ENCODE measurements at regions not wholly inside any gene's neighbourhood (a gene's known extent, or its start where the extent isn't known, plus 50 kb on each side); places are given as distances from the start of the nearest gene placed in this dataset.

DNA sequence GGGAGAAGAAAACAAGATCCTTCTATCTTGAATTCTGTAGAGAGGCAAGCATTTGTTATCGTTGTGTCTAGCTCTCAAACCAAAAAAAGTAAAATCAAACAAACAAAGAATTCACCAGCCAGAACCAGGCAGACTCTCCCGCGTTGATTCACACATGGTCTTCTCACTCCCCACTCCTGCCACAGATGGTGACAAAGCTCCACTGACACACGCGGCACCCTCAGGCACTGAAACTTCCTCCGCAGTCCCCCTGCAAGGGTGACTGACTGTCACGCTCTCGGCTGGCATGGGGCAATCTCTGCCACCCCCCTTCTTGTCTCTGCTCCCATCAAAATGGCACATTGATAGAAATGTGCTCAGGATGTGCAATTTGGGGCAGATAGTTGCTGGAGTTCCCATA is 304.9 kb downstream of the DHX15 start:
- no peak for DNase-seq

GRCh38 chr4:24278693-24279092 is 305.7 kb downstream of the DHX15 start:
- no peak for DNase-seq

- no peak for DNase-seq
These were observed 309.9 kb downstream of the DHX15 start for GRCh38 chr4:24274381-24274941.

GRCh38 chr4:24273136-24273535 is 311.2 kb downstream of the DHX15 start:
- DNase-seq, result no peak

DNA sequence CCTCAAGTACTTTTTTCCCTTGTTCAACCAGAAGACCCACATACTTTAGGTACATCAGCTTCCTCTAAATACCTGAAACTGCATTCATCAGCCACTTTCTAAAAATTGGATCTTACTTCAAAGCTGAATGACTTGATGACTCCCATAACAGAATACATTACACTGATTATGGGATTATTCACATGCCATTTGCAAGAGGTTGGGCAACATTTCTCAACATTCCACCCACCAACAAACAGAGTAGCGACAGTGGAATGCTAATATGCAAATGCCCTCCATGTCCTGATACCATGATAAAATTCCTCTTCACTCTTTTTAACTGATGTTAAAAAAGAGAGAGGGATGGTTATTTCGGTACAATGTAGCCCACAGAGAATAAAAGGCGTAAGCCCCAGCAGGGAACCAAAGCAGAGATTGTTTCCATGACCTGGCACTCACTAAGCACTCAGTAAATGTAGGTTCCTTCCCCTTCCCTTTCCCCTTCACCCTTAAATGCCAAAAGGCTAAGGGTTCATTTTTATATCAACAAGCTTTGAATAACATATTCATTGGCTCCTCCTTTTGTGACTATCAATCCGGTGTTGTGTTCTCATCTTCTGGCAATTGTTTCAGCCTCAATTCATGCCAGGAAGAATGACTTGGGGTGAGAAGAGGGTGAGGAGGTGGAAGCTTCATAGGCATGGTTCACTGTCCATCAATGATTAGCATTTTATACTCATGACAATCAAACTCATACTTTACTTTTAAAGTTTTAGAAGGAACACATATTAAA is 317.2 kb downstream of the DHX15 start:
- no peak for DNase-seq

- no peak for DNase-seq
These were observed 318.4 kb downstream of the DHX15 start for GRCh38 chr4:24265989-24266388.

DNA sequence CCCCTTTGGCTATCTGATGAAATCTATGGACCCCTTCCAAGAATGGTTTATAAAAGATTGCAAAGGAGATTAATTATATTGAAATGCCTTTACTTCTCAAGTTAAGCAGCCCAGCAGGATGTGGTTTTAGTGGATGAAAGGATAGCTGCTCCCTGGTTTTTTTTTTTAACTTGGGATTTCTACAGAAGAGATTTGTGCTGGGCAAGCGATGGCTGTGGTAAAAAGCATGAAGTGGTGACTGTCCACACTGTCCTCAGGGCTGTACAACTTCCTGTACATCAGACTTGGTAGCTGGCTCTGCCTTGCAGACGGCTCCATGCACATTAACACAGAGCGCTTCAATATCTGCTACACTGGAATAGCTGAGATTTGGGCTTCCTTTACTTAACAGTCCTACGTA is 321.7 kb downstream of the DHX15 start:
- no peak for DNase-seq

DNA sequence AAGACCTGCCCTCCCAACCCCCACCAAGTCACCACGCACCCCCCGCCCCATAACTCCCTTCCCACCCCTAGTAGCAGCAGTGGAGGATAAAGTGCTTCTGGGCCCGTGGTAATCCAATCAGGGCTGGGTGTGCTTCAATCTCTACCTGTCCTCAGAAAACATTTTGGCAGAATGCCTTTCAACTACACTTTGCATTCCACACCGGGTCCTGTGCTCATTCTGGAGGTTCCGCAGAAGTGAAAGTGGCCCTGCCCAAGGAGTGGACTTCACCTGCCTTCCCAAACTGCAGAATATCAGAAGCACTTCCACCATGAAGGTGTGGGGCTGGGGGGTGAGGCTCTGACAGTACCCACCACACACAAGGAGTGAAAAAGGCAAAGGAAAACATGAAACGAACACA is 322.3 kb downstream of the DHX15 start:
- DNase-seq, result no peak

DNA sequence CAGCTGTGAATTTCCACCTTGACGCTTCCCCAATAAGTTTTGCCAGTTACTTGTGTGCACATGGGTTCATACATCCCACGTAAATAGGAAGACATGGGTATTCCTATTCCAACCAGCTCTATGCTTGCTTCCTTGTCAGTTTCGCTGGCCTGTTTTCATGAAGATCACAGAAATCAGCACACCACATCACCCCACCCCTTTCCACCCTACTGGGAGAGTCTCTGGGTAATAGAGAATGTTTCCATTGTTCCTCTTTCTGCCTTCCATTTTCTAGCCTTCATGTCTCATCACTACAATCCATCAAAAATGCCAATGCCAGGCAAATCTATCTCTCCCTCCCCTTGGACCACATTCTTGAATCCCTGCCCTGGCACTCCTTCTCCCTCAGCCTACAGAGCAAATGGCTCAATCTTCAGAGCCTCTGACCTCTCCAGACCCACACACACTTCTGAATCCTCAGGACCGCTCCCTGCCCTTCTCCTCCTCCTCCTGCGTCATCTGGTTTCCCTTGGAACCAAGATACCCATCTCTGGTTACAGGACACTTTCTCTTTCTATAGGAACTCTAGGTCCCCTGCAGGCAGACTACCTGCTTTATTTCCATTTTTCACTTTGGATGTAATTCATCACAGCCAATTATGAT is 323.3 kb downstream of the DHX15 start:
- no peak for DNase-seq

GRCh38 chr4:24260133-24260715 is 324.1 kb downstream of the DHX15 start:
- no peak for DNase-seq

DNA sequence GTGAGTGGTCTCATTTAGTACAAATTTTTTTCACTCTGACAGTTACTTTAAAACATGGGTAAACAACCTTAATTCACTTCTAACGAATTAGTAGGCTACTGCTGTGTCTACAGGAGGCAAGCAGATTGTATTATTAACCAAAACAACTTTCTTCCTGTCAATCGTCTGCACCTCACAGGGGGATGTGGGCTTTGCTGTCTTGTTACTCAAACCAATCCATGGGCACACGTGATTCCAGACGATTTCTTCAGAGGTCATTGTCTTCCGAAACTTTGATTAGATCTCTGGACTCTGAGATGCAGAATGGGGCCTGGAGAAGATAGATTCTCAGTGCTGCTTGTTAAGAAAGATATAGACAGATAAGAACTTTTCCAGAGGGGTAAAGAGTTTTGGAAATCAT is 327.8 kb downstream of the DHX15 start:
- DNase-seq, result no peak

GRCh38 chr4:24256066-24256465 is 328.3 kb downstream of the DHX15 start:
- DNase-seq, result no peak

GRCh38 chr4:24252121-24252520 is 332.2 kb downstream of the DHX15 start:
- no peak for DNase-seq

GRCh38 chr4:24251589-24251988 is 332.8 kb downstream of the DHX15 start:
- DNase-seq, result no peak

DNA sequence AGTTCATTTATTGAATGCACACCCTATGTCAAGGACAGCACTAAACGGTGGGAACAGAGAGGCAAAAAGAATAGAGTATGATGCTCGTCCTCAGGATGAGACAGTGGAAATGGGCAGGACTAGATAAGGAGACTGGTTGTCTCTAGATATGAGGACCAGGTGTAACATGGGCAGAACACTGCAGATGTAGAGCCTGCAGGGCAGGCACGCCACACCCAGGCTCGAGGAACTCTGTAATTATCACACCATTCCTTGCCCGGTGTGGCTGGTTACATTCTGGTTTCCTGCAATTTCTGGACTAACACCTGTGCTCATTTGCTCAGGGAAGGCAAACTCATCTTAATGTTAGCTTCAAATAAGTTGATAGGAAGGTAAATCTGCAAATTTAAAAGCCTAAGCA is 334.4 kb downstream of the DHX15 start:
- no peak for DNase-seq

GRCh38 chr4:24248674-24249630 is 335.4 kb downstream of the DHX15 start:
- DNase-seq, result no peak

DNA sequence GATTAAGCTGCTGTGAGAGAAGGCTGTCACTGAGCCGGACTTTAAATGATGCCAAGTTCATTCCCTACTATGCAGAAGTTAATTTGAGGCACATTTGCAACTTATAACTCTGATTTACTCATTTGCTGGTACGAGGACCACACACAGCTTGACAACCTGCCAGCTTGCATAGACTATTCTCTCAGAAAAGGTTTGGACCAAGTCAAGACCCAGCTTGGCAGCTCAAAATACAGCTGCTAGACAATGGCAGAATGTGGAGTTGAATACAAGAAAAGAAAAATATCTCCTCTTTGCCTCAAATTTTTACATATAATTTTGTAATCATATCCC is 338.9 kb downstream of the DHX15 start:
- DNase-seq, result no peak

- no peak for DNase-seq
These were observed 339.5 kb downstream of the DHX15 start for GRCh38 chr4:24244663-24245490.

- no peak for DNase-seq
These were observed 340.7 kb downstream of the DHX15 start for GRCh38 chr4:24243641-24244040.

GRCh38 chr4:24241511-24241910 is 342.8 kb downstream of the DHX15 start:
- DNase-seq, result no peak

GRCh38 chr4:24240655-24241054 is 343.7 kb downstream of the DHX15 start:
- no peak for DNase-seq

- no peak for DNase-seq
These were observed 346.6 kb downstream of the DHX15 start for GRCh38 chr4:24237709-24238108.

All from NCI-H187 treated with DMSO at 0.1 percent for 48 hours (cell line).